ENCODE measurements at regions not wholly inside any gene's neighbourhood (a gene's known extent, or its start where the extent isn't known, plus 50 kb on each side); places are given as distances from the start of the nearest gene placed in this dataset.

- no peak for DNase-seq (ENCODE audit: low spot score)
Measured at GRCh38 chr4:42330002-42330592, 67.2 kb upstream of the SHISA3 start.

GRCh38 chr4:42331040-42331439 lies 66.2 kb upstream of the SHISA3 start:
- DNase-seq (ENCODE audit: low spot score) = no peak

GRCh38 chr4:42331914-42332368 lies 65.3 kb upstream of the SHISA3 start:
- peak; percentile 82 for DNase-seq (ENCODE audit: low spot score)

GRCh38 chr4:42339935-42340406 lies 57.3 kb upstream of the SHISA3 start:
- no peak for DNase-seq (ENCODE audit: low spot score)

- DNase-seq (ENCODE audit: low spot score) = peak; percentile 34
Measured at GRCh38 chr4:42341518-42342026, 55.7 kb upstream of the SHISA3 start.

GRCh38 chr4:42342459-42342858 lies 54.8 kb upstream of the SHISA3 start:
- no peak for DNase-seq (ENCODE audit: low spot score)

GRCh38 chr4:42344309-42344708 lies 53.0 kb upstream of the SHISA3 start:
- no peak for DNase-seq (ENCODE audit: low spot score)

- no peak for DNase-seq (ENCODE audit: low spot score)
Measured at GRCh38 chr4:42344749-42345148, 52.5 kb upstream of the SHISA3 start.

- no peak for DNase-seq (ENCODE audit: low spot score)
Measured at GRCh38 chr4:42345962-42346544, 51.2 kb upstream of the SHISA3 start.

- no peak for DNase-seq (ENCODE audit: low spot score)
Measured at GRCh38 chr4:42347076-42347475, 50.2 kb upstream of the SHISA3 start.
